ENCODE measurements at regions not wholly inside any gene's neighbourhood (a gene's known extent, or its start where the extent isn't known, plus 50 kb on each side); places are given as distances from the start of the nearest gene placed in this dataset.

DNA sequence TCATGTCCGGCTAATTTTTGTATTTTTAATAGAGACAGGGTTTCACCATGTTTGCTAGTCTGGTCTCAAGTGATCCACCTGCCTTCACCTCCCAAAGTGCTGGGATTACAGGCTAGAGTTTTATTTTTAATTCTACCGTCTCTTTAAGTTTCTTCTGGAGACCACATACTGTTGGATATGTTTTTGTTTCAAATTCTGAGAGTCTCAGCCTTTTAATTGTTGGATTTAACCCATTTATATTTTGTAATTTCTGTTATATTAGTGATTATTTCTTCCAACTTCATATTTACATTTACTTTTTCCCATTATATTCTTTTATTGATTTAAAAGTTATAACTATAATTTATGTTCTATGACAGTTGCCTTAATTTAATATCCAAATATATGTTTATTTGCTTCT lies 139.4 kb downstream of the BMS1 start:
- TF ChIP-seq, protein P1, sequence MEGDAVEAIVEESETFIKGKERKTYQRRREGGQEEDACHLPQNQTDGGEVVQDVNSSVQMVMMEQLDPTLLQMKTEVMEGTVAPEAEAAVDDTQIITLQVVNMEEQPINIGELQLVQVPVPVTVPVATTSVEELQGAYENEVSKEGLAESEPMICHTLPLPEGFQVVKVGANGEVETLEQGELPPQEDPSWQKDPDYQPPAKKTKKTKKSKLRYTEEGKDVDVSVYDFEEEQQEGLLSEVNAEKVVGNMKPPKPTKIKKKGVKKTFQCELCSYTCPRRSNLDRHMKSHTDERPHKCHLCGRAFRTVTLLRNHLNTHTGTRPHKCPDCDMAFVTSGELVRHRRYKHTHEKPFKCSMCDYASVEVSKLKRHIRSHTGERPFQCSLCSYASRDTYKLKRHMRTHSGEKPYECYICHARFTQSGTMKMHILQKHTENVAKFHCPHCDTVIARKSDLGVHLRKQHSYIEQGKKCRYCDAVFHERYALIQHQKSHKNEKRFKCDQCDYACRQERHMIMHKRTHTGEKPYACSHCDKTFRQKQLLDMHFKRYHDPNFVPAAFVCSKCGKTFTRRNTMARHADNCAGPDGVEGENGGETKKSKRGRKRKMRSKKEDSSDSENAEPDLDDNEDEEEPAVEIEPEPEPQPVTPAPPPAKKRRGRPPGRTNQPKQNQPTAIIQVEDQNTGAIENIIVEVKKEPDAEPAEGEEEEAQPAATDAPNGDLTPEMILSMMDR (IDR thresholded peaks at IDR 0.05), result no peak
- no peak for TF ChIP-seq ZFX (IDR thresholded peaks at IDR 0.05; ENCODE audit: borderline replicate concordance)
